ENCODE measurements at regions not wholly inside any gene's neighbourhood (a gene's known extent, or its start where the extent isn't known, plus 50 kb on each side); places are given as distances from the start of the nearest gene placed in this dataset.

- ChIA-PET POLR2A (ENCODE audit: low non-redundant PET) (no interaction called here), CTCF (no interaction called here)
- H3K4me1 ChIP-seq (ENCODE audit: insufficient read depth, low read length, poor library complexity, severe bottlenecking), result no peaks in the 10 kb centered on the region
- H3K27ac ChIP-seq (ENCODE audit: low read depth, low read length, poor library complexity, severe bottlenecking), result no peak overlapping the region
- no peak overlapping the region for H3K4me3 ChIP-seq (ENCODE audit: low read depth, low read length, poor library complexity, severe bottlenecking)
- DNase-seq (ENCODE audit: low spot score), result no peak
- no peaks in the 10 kb centered on the region for H3K27me3 ChIP-seq (replicated peaks; ENCODE audit: insufficient read depth, low read depth, low read length, poor library complexity)
- intact Hi-C loops (cut with micrococcal nuclease; ENCODE audit: unreplicated experiment), result no loop called here
- no peaks in the 10 kb centered on the region for H3K36me3 ChIP-seq (ENCODE audit: insufficient read depth, low read length, poor library complexity, severe bottlenecking)
- no TSS peak for BruUV-seq (replicated peaks)
- H3K9me3 ChIP-seq (ENCODE audit: low read depth, low read length, poor library complexity, severe bottlenecking), result no peaks in the 10 kb centered on the region
- TF ChIP-seq CTCF (conservative IDR thresholded peaks at IDR 0.05; ENCODE audit: low read depth, low read length) (no peak), EZH2 (IDR thresholded peaks at IDR 0.05; ENCODE audit: borderline replicate concordance, low read depth, low read length, poor library complexity, severe bottlenecking) (no peak)
Measured at GRCh38 chr4:97103252-97103651, 1040.0 kb downstream of the STPG2 start.

GRCh38 chr4:97104006-97104405, 1039.3 kb downstream of the STPG2 start:
- no TSS peak for BruUV-seq (replicated peaks)

GRCh38 chr4:97104666-97105065, 1038.6 kb downstream of the STPG2 start:
- no peak overlapping the region for H3K27ac ChIP-seq (ENCODE audit: low read depth, low read length, poor library complexity, severe bottlenecking)
- CTCF ChIA-PET, result no interaction called here
- POLR2A ChIA-PET (ENCODE audit: low non-redundant PET), result no interaction called here
- no peaks in the 10 kb centered on the region for H3K27me3 ChIP-seq (replicated peaks; ENCODE audit: insufficient read depth, low read depth, low read length, poor library complexity)
- no TSS peak for BruUV-seq (replicated peaks)
- H3K4me3 ChIP-seq (ENCODE audit: low read depth, low read length, poor library complexity, severe bottlenecking), result no peak overlapping the region
- intact Hi-C loops (cut with micrococcal nuclease; ENCODE audit: unreplicated experiment), result no loop called here
- H3K4me1 ChIP-seq (ENCODE audit: insufficient read depth, low read length, poor library complexity, severe bottlenecking), result no peaks in the 10 kb centered on the region
- H3K36me3 ChIP-seq (ENCODE audit: insufficient read depth, low read length, poor library complexity, severe bottlenecking), result no peaks in the 10 kb centered on the region
- no peak for DNase-seq (ENCODE audit: low spot score)
- no peak for TF ChIP-seq EZH2 (IDR thresholded peaks at IDR 0.05; ENCODE audit: borderline replicate concordance, low read depth, low read length, poor library complexity, severe bottlenecking)
- TF ChIP-seq CTCF (conservative IDR thresholded peaks at IDR 0.05; ENCODE audit: low read depth, low read length), result no peak
- H3K9me3 ChIP-seq (ENCODE audit: low read depth, low read length, poor library complexity, severe bottlenecking), result no peaks in the 10 kb centered on the region

More at GRCh38 chr4:97104006-97104405, 1039.3 kb downstream of the STPG2 start:
- H3K27me3 ChIP-seq (replicated peaks; ENCODE audit: insufficient read depth, low read depth, low read length, poor library complexity), result no peaks in the 10 kb centered on the region
- POLR2A ChIA-PET (ENCODE audit: low non-redundant PET), result no interaction called here
- CTCF ChIA-PET, result no interaction called here
- no peaks in the 10 kb centered on the region for H3K36me3 ChIP-seq (ENCODE audit: insufficient read depth, low read length, poor library complexity, severe bottlenecking)
- H3K9me3 ChIP-seq (ENCODE audit: low read depth, low read length, poor library complexity, severe bottlenecking), result no peaks in the 10 kb centered on the region
- no peak overlapping the region for H3K4me3 ChIP-seq (ENCODE audit: low read depth, low read length, poor library complexity, severe bottlenecking)
- H3K27ac ChIP-seq (ENCODE audit: low read depth, low read length, poor library complexity, severe bottlenecking), result no peak overlapping the region
- intact Hi-C loops (cut with micrococcal nuclease; ENCODE audit: unreplicated experiment), result no loop called here
- H3K4me1 ChIP-seq (ENCODE audit: insufficient read depth, low read length, poor library complexity, severe bottlenecking), result no peaks in the 10 kb centered on the region
- no peak for DNase-seq (ENCODE audit: low spot score)
- TF ChIP-seq EZH2 (IDR thresholded peaks at IDR 0.05; ENCODE audit: borderline replicate concordance, low read depth, low read length, poor library complexity, severe bottlenecking) (no peak), CTCF (conservative IDR thresholded peaks at IDR 0.05; ENCODE audit: low read depth, low read length) (no peak)

Measured in A673 (cell line).